Stimulated activated CD4-positive, alpha-beta T cell treated with anti-CD3 and anti-CD28 coated beads, TNF-alpha, amount 100 ng/mL, for 24 hours (primary cell): ENCODE measurements at regions not wholly inside any gene's neighbourhood (a gene's known extent, or its start where the extent isn't known, plus 50 kb on each side); places are given as distances from the start of the nearest gene placed in this dataset.

Experiments used
- DNase-seq, 3 experiments: peaks; one replicate each; pipeline ENCODE4 v3.0.0-alpha.2; 2020; ENCODE audit warnings: low read depth in 3 of 3

GRCh38 chr5:38029397-38030065 lies 189.7 kb upstream of the GDNF start:
- no peak for DNase-seq

- DNase-seq, result no peak
Measured at GRCh38 chr5:38023799-38024198, 184.0 kb upstream of the GDNF start.

- DNase-seq, result no peak
Measured at GRCh38 chr5:38023371-38023770, 183.5 kb upstream of the GDNF start.

GRCh38 chr5:38022631-38023030 lies 182.8 kb upstream of the GDNF start:
- no peak for DNase-seq

- no peak for DNase-seq
Measured at GRCh38 chr5:38018016-38018415, 178.2 kb upstream of the GDNF start.

- DNase-seq, result no peak
Measured at GRCh38 chr5:38013107-38013506, 173.3 kb upstream of the GDNF start.

- DNase-seq, result no peak
Measured at GRCh38 chr5:38011668-38012188, 171.9 kb upstream of the GDNF start.

GRCh38 chr5:38009749-38010358 lies 170.0 kb upstream of the GDNF start:
- no peak for DNase-seq

- no peak for DNase-seq
Measured at GRCh38 chr5:38008198-38008597, 168.4 kb upstream of the GDNF start.

- DNase-seq, result no peak
Measured at GRCh38 chr5:37999593-37999992, 159.8 kb upstream of the GDNF start.

- no peak for DNase-seq
Measured at GRCh38 chr5:37996918-37997317, 157.1 kb upstream of the GDNF start.

- DNase-seq, result no peak
Measured at GRCh38 chr5:37994729-37995128, 154.9 kb upstream of the GDNF start.

- DNase-seq, result no peak
Measured at GRCh38 chr5:37991301-37992299, 151.8 kb upstream of the GDNF start.

GRCh38 chr5:37989884-37990283 lies 150.0 kb upstream of the GDNF start:
- DNase-seq, result no peak

GRCh38 chr5:37988454-37989046 lies 148.7 kb upstream of the GDNF start:
- no peak for DNase-seq

GRCh38 chr5:37984300-37984699 lies 144.5 kb upstream of the GDNF start:
- no peak for DNase-seq

- no peak for DNase-seq
Measured at GRCh38 chr5:37983463-37983862, 143.6 kb upstream of the GDNF start.

GRCh38 chr5:37979559-37979958 lies 139.7 kb upstream of the GDNF start:
- DNase-seq, result no peak

GRCh38 chr5:37975531-37975930 lies 135.7 kb upstream of the GDNF start:
- no peak for DNase-seq

GRCh38 chr5:37971483-37972024 lies 131.7 kb upstream of the GDNF start:
- no peak for DNase-seq

GRCh38 chr5:37966871-37967270 lies 127.0 kb upstream of the GDNF start:
- no peak for DNase-seq

- DNase-seq, result no peak
Measured at GRCh38 chr5:37966291-37966690, 126.5 kb upstream of the GDNF start.
